ENCODE measurements at regions not wholly inside any gene's neighbourhood (a gene's known extent, or its start where the extent isn't known, plus 50 kb on each side); places are given as distances from the start of the nearest gene placed in this dataset.

GRCh38 chr7:82668676-82669075 is 225.1 kb upstream of the CACNA2D1 start:
- TF ChIP-seq EZH2 (IDR thresholded peaks at IDR 0.05) (no peak), POLR2AphosphoS5 (IDR thresholded peaks at IDR 0.05; ENCODE audit: low read depth, low read length) (no peak)
- TF ChIP-seq, protein P1, sequence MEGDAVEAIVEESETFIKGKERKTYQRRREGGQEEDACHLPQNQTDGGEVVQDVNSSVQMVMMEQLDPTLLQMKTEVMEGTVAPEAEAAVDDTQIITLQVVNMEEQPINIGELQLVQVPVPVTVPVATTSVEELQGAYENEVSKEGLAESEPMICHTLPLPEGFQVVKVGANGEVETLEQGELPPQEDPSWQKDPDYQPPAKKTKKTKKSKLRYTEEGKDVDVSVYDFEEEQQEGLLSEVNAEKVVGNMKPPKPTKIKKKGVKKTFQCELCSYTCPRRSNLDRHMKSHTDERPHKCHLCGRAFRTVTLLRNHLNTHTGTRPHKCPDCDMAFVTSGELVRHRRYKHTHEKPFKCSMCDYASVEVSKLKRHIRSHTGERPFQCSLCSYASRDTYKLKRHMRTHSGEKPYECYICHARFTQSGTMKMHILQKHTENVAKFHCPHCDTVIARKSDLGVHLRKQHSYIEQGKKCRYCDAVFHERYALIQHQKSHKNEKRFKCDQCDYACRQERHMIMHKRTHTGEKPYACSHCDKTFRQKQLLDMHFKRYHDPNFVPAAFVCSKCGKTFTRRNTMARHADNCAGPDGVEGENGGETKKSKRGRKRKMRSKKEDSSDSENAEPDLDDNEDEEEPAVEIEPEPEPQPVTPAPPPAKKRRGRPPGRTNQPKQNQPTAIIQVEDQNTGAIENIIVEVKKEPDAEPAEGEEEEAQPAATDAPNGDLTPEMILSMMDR (IDR thresholded peaks at IDR 0.05 in 2 of 3, conservative IDR thresholded peaks at IDR 0.05 in 1 of 3; ENCODE audit: borderline replicate concordance in 1 of 3, insufficient read depth in 1 of 3, low read depth in 2 of 3, low read length in 2 of 3): no peak
